ENCODE measurements at regions not wholly inside any gene's neighbourhood (a gene's known extent, or its start where the extent isn't known, plus 50 kb on each side); places are given as distances from the start of the nearest gene placed in this dataset.

DNA sequence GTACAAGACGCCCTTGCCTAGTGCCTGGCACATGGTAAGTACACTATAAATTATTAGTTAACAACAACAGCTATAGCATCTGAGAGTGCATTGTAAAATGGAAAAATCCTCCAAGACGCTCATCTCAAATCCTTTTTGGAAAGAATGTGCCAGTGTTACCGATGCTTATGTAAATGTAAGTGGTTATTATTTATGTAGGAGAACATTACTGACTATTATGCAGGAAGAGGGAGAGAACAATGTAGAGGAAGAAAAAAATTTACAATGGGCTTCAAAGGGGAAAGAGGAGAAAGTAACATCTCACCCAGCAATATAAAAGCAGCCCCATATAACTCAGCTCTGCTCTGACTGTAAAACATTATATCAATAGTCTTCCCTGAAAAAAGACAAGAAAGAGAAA, 155.3 kb upstream of the LPP start:
- Histone ChIP-seq H3K9me3 (no peaks in the 10 kb centered on the region), H3K4me1 (ENCODE audit: insufficient read depth) (no peaks in the 10 kb centered on the region), H3K4me3 (no peak overlapping the region), H3K36me3 (no peaks in the 10 kb centered on the region), H3K27me3 (no peaks in the 10 kb centered on the region), H3K27ac (no peak overlapping the region)
- WGBS, 3 donors = 88 to 94% (median 92%) methylated on average over 3 of the region's 3 CpGs
- TF ChIP-seq POLR2A (IDR thresholded peaks at IDR 0.05) = no peak
- TF ChIP-seq, protein P1, sequence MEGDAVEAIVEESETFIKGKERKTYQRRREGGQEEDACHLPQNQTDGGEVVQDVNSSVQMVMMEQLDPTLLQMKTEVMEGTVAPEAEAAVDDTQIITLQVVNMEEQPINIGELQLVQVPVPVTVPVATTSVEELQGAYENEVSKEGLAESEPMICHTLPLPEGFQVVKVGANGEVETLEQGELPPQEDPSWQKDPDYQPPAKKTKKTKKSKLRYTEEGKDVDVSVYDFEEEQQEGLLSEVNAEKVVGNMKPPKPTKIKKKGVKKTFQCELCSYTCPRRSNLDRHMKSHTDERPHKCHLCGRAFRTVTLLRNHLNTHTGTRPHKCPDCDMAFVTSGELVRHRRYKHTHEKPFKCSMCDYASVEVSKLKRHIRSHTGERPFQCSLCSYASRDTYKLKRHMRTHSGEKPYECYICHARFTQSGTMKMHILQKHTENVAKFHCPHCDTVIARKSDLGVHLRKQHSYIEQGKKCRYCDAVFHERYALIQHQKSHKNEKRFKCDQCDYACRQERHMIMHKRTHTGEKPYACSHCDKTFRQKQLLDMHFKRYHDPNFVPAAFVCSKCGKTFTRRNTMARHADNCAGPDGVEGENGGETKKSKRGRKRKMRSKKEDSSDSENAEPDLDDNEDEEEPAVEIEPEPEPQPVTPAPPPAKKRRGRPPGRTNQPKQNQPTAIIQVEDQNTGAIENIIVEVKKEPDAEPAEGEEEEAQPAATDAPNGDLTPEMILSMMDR (IDR thresholded peaks at IDR 0.05) = no peak
- no peak for TF ChIP-seq EP300 (IDR thresholded peaks at IDR 0.05)
- intact Hi-C loops (cut with DNase I) = no loop called here
- DNase-seq = no peak

DNA sequence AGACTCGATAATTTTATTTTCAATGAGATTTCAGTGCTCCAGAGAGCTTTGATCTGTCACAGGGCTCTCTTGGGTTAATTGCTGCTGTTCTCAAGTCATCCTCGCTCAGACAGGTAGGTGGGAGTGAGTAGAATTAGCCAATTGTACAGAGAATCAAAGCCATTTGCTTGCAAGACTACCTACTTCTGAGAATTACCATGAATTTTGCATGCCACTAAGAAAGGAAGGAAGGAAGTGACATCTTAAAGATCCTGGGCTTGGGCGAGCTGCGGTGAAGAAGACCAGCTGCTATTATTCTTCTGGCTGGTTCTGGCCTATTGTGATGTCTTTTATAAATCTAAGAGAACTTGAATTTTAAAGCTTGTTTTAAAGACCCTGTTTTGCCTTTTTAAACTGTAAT, 154.1 kb upstream of the LPP start:
- Histone ChIP-seq H3K27ac (no peak overlapping the region), H3K4me1 (ENCODE audit: insufficient read depth) (no peaks in the 10 kb centered on the region), H3K36me3 (no peaks in the 10 kb centered on the region), H3K4me3 (no peak overlapping the region), H3K27me3 (no peaks in the 10 kb centered on the region), H3K9me3 (no peaks in the 10 kb centered on the region)
- TF ChIP-seq, protein P1 (IDR thresholded peaks at IDR 0.05) = no peak
- TF ChIP-seq POLR2A (IDR thresholded peaks at IDR 0.05) = no peak
- no peak for TF ChIP-seq EP300 (IDR thresholded peaks at IDR 0.05)
- no peak for DNase-seq
- intact Hi-C loops (cut with DNase I) = no loop called here
- WGBS, 3 donors = 65 to 73% (median 73%) methylated on average over 4 of the region's 4 CpGs

DNA sequence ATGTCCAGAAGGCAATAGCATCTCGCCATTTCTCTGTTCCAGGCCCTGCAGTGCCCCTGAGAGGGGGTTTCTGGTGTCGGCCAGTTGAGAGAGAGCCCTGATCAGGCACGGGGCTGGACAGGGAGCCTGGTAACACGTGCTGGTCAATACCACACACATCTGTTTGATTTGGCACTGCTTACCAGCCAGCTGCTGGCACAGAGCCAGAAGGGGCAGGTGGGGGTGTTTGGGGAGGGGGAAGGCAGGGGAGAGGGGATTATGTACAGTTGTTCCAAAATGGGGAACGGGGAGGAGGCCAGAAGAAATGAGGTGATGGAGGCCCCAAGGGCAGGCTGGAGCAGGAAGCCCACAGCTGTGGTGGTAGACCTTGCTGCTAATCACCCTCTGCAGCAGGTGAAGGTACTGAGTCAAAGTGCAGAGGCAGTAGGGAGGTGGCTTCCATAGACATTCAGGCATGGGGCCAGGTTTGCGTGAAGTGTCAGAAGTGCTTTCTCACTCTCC, 153.5 kb upstream of the LPP start:
- Histone ChIP-seq H3K4me1 (ENCODE audit: insufficient read depth) (no peaks in the 10 kb centered on the region), H3K9me3 (no peaks in the 10 kb centered on the region), H3K27ac (no peak overlapping the region), H3K4me3 (no peak overlapping the region), H3K27me3 (no peaks in the 10 kb centered on the region), H3K36me3 (no peaks in the 10 kb centered on the region)
- DNase-seq = no peak
- TF ChIP-seq EP300 (IDR thresholded peaks at IDR 0.05) (no peak), POLR2A (IDR thresholded peaks at IDR 0.05) (no peak)
- TF ChIP-seq, protein P1 (IDR thresholded peaks at IDR 0.05) = no peak
- intact Hi-C loops (cut with DNase I) = no loop called here
- WGBS, 3 donors = 53 to 60% (median 58%) methylated on average over 6 of the region's 6 CpGs

DNA sequence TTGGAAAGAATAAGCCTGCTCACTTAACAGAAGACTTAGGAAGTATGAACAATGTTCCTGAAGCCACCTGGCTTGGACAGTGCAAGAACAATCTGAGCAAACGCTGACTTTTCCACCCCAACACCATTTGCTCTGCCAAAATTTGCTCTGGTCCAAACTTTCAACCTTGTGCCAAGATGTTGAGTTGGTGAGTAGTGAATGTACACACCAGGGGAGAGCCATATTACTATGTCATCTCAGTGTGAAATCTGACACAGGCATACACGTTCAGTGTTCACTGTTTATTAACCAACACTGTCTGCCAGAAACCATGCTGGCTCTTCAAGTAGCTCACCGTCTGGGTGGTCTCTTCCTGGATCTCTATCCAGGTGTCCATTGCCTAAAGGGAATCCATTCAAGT, 152.9 kb upstream of the LPP start:
- no peak overlapping the region for H3K27ac ChIP-seq
- intact Hi-C loops (cut with DNase I) = no loop called here
- DNase-seq = no peak
- no peak overlapping the region for H3K4me3 ChIP-seq
- 44 to 62% (median 49%) methylated on average over 3 of the region's 3 CpGs for WGBS, 3 donors
- H3K36me3 ChIP-seq = no peaks in the 10 kb centered on the region
- TF ChIP-seq, protein P1 (IDR thresholded peaks at IDR 0.05) = no peak
- TF ChIP-seq POLR2A (IDR thresholded peaks at IDR 0.05) (no peak), EP300 (IDR thresholded peaks at IDR 0.05) (no peak)
- no peaks in the 10 kb centered on the region for H3K9me3 ChIP-seq
- no peaks in the 10 kb centered on the region for H3K27me3 ChIP-seq
- H3K4me1 ChIP-seq (ENCODE audit: insufficient read depth) = no peaks in the 10 kb centered on the region

DNA sequence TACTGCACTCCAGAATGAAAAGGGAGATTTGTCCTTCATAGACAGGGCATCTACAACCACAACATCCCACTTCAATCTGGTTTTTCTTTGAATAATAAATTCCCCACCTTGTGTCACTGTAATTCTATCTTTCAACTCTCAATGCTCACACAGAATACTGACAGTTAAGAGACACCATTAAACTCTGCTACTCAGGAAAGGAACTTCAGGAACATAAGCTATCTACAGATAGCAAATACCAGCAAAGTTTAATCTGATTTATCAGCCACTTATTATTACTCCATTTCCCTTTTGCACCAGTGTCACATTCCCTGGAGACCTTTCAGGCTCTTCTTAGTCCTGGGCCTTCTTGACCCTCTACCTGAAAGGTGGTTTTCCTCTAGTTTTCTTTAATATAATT, 152.0 kb upstream of the LPP start:
- TF ChIP-seq EP300 (IDR thresholded peaks at IDR 0.05) (no peak), POLR2A (IDR thresholded peaks at IDR 0.05) (no peak)
- TF ChIP-seq, protein P1 (IDR thresholded peaks at IDR 0.05) = no peak
- intact Hi-C loops (cut with DNase I) = no loop called here
- Histone ChIP-seq H3K36me3 (no peaks in the 10 kb centered on the region), H3K27me3 (no peaks in the 10 kb centered on the region), H3K4me3 (no peak overlapping the region), H3K27ac (no peak overlapping the region), H3K4me1 (ENCODE audit: insufficient read depth) (no peaks in the 10 kb centered on the region), H3K9me3 (no peaks in the 10 kb centered on the region)
- no peak for DNase-seq
